ENCODE measurements at regions not wholly inside any gene's neighbourhood (a gene's known extent, or its start where the extent isn't known, plus 50 kb on each side); places are given as distances from the start of the nearest gene placed in this dataset.

GRCh38 chr6:133165235-133165634 lies 75.9 kb upstream of the EYA4 start:
- TF ChIP-seq, protein P1, sequence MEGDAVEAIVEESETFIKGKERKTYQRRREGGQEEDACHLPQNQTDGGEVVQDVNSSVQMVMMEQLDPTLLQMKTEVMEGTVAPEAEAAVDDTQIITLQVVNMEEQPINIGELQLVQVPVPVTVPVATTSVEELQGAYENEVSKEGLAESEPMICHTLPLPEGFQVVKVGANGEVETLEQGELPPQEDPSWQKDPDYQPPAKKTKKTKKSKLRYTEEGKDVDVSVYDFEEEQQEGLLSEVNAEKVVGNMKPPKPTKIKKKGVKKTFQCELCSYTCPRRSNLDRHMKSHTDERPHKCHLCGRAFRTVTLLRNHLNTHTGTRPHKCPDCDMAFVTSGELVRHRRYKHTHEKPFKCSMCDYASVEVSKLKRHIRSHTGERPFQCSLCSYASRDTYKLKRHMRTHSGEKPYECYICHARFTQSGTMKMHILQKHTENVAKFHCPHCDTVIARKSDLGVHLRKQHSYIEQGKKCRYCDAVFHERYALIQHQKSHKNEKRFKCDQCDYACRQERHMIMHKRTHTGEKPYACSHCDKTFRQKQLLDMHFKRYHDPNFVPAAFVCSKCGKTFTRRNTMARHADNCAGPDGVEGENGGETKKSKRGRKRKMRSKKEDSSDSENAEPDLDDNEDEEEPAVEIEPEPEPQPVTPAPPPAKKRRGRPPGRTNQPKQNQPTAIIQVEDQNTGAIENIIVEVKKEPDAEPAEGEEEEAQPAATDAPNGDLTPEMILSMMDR (IDR thresholded peaks at IDR 0.05 in 8 of 11, conservative IDR thresholded peaks at IDR 0.05 in 3 of 11): no peak
- TF ChIP-seq POLR2A (IDR thresholded peaks at IDR 0.05) (no peak), POLR2AphosphoS5 (IDR thresholded peaks at IDR 0.05) (no peak)

All from spleen (tissue), 7 donors.